Esophagus (tissue), 2 donors: ENCODE measurements at regions not wholly inside any gene's neighbourhood (a gene's known extent, or its start where the extent isn't known, plus 50 kb on each side); places are given as distances from the start of the nearest gene placed in this dataset.

Experiments
- H3K27ac ChIP-seq, 2 donors: one replicate each; pipeline ENCODE4 v1.5.1; 2013; ENCODE audit warnings: low read depth in 2 of 2, mild to moderate bottlenecking in 2 of 2, inconsistent platforms in 1 of 2, low read length in 1 of 2, moderate library complexity in 1 of 2
- H3K27me3 ChIP-seq, 2 donors: one replicate each; pipeline ENCODE4 v1.6.1; 2013; ENCODE audit warnings: low read length in 2 of 2, control low read depth in 1 of 2, mild to moderate bottlenecking in 1 of 2; ENCODE audit not compliant: insufficient read depth in 2 of 2, control insufficient read depth in 1 of 2
- H3K36me3 ChIP-seq, 2 donors: one replicate each; pipeline ENCODE4 v1.6.1; 2013; ENCODE audit warnings: low read length in 1 of 2; ENCODE audit not compliant: control insufficient read depth in 2 of 2, insufficient read depth in 2 of 2
- H3K4me1 ChIP-seq, 2 donors: one replicate each; pipeline ENCODE4 v1.6.1; 2013; ENCODE audit warnings: low read length in 1 of 2; ENCODE audit not compliant: control insufficient read depth in 2 of 2, insufficient read depth in 2 of 2
- H3K4me3 ChIP-seq, 2 donors: one replicate each; pipeline ENCODE4 v1.5.1; 2013; ENCODE audit warnings: low read length in 2 of 2, mild to moderate bottlenecking in 2 of 2, low read depth in 1 of 2, moderate library complexity in 1 of 2
- H3K9me3 ChIP-seq, 2 donors: one replicate each; pipeline ENCODE4 v1.6.1; 2013; ENCODE audit warnings: mild to moderate bottlenecking in 2 of 2, low read depth in 1 of 2, low read length in 1 of 2, moderate library complexity in 1 of 2; ENCODE audit not compliant: control insufficient read depth in 2 of 2, insufficient read depth in 1 of 2
- WGBS, 2 donors: extraction: QIAGEN DNeasy Blood & Tissue Kit; methylation state at CpG; one replicate each; pipeline ENCODE4 v1.1.7; 2013; 5-methylcytosine and 5-hydroxymethylcytosine counted together
- donor health status: healthy with polysubstance abuse.
- donor health status: Bipolar disorder and iron deficiency.

- Histone ChIP-seq H3K27ac (no peak overlapping the region), H3K4me1 (no peaks in the 10 kb centered on the region), H3K4me3 (no peak overlapping the region), H3K36me3 (no peaks in the 10 kb centered on the region), H3K27me3 (no peaks in the 10 kb centered on the region), H3K9me3 (no peaks in the 10 kb centered on the region)
- WGBS, 2 donors = 89 to 94% methylated on average over 5 of the region's 5 CpGs
Observed at GRCh38 chr15:95834028-95834804, 496.3 kb upstream of the NR2F2 start.

- Histone ChIP-seq H3K27me3 (no peaks in the 10 kb centered on the region), H3K36me3 (no peaks in the 10 kb centered on the region), H3K9me3 (no peaks in the 10 kb centered on the region), H3K4me3 (no peak overlapping the region), H3K27ac (no peak overlapping the region), H3K4me1 (no peaks in the 10 kb centered on the region)
- WGBS, 2 donors = 79 to 82% methylated on average over 1 of the region's 1 CpG
Observed at GRCh38 chr15:95836536-95836935, 494.0 kb upstream of the NR2F2 start.

DNA sequence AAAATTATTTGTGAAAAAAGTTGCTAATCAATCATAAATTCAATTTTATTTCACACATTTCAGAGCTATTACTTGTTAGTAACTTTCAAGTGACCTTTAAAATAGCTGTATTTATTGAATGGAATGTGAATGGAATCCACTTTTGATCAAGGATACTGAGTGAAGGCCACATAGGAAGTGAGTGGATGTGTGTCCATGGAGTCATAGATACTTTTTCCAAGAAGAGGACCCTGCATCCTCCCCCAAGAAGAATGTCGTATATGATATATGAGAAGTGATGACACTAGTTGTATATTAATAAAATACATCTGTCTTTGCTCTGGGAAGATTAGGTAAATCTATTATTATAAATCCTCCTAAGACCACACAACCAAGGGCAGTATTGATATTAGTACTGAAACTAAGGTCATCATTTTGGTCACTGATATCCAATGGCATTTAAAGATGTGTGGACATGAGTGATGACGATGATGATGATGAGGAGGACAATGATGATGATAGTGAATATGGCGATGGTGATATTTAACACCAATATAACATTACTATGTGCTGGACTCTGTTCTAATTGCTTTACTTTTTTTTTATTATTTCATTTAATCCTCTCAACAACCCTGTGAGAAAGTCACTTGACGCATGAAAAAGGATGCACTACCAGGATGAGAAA is 493.0 kb upstream of the NR2F2 start:
- H3K27me3 ChIP-seq = no peaks in the 10 kb centered on the region
- H3K4me3 ChIP-seq = no peak overlapping the region
- H3K9me3 ChIP-seq = no peaks in the 10 kb centered on the region
- no peaks in the 10 kb centered on the region for H3K36me3 ChIP-seq
- H3K4me1 ChIP-seq = no peaks in the 10 kb centered on the region
- no peak overlapping the region for H3K27ac ChIP-seq
- WGBS, 2 donors = 94 to 96% methylated on average over 4 of the region's 4 CpGs

DNA sequence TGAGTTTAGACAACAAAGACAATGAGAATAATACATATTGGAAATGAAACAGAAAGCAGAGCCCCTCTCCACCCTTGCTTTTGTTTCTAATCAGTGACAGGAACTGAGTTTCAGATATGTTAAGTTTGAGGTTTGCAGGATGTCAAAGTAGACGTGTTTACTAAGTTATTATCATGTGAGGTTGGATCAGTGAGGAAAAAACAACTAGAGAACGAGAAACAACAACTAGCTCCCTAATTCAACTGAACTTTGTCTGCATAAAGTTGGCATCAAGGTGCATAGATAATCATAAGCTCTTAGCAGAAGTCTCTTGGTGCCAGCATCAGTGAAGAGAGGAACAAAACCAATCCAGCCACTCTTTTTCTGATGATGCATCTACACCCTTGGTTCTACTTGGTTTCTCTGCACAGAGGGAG is 491.1 kb upstream of the NR2F2 start:
- Histone ChIP-seq H3K36me3 (no peaks in the 10 kb centered on the region), H3K4me1 (no peaks in the 10 kb centered on the region), H3K27ac (no peak overlapping the region), H3K9me3 (peaks cover 0 to 2% of the 10 kb centered on the region in 2 donors), H3K4me3 (no peak overlapping the region), H3K27me3 (no peaks in the 10 kb centered on the region)
- 38 to 48% methylated on average over 2 of the region's 2 CpGs for WGBS, 2 donors

DNA sequence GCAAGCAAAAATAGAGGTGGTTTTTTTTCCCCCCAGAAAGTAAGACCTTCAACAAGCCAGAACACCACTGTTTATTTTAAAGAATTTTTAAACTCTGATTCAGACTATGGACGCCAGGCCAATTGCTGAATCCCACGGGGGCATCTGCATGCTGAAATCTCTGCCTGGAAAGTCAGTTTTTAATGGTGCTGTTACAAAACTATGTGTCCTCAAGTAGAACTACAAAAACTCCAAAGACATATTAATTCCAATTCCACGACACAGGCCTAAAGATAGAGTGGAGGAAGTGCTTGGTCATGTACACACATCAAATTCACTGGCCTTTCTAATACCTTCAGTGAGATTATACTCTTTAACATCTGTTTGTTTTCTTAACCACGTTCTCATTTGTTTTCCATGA is 490.5 kb upstream of the NR2F2 start:
- WGBS, 2 donors = 51 to 55% methylated on average over 4 of the region's 4 CpGs
- Histone ChIP-seq H3K4me3 (no peak overlapping the region), H3K27ac (no peak overlapping the region), H3K9me3 (peaks cover 0 to 2% of the 10 kb centered on the region in 2 donors), H3K36me3 (no peaks in the 10 kb centered on the region), H3K4me1 (no peaks in the 10 kb centered on the region), H3K27me3 (no peaks in the 10 kb centered on the region)

GRCh38 chr15:95840855-95841254 is 489.6 kb upstream of the NR2F2 start:
- whole genome bisulfite sequencing, 2 donors = 94 to 95% methylated on average over 6 of the region's 6 CpGs
- Histone ChIP-seq H3K27ac (no peak overlapping the region), H3K4me3 (no peak overlapping the region), H3K4me1 (no peaks in the 10 kb centered on the region), H3K9me3 (peaks cover 0 to 2% of the 10 kb centered on the region in 2 donors), H3K27me3 (no peaks in the 10 kb centered on the region), H3K36me3 (no peaks in the 10 kb centered on the region)

DNA sequence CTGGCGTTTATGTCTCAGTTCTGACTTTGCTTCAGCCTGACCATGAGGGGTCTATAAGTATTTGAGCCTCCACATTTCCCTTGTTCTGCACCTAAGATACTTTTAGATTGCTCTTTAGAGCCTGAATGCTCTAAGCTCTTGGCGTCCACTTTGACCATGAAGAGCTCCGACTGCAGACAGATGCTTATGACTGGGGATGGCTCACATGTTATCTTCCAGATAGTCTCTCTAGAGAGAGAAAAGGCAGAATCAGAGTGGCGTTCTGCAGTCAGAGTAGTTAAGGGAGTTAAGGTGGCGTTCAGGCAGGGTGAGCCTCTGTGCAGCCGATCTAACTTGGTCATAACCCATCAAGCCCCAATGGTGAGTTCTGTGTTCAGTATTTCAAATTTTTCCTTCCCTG is 487.9 kb upstream of the NR2F2 start:
- Histone ChIP-seq H3K27me3 (no peaks in the 10 kb centered on the region), H3K36me3 (no peaks in the 10 kb centered on the region), H3K4me1 (no peaks in the 10 kb centered on the region), H3K4me3 (no peak overlapping the region), H3K27ac (no peak overlapping the region), H3K9me3 (peaks cover 0 to 2% of the 10 kb centered on the region in 2 donors)
- 91% methylated on average over 6 of the region's 6 CpGs for WGBS, 2 donors

DNA sequence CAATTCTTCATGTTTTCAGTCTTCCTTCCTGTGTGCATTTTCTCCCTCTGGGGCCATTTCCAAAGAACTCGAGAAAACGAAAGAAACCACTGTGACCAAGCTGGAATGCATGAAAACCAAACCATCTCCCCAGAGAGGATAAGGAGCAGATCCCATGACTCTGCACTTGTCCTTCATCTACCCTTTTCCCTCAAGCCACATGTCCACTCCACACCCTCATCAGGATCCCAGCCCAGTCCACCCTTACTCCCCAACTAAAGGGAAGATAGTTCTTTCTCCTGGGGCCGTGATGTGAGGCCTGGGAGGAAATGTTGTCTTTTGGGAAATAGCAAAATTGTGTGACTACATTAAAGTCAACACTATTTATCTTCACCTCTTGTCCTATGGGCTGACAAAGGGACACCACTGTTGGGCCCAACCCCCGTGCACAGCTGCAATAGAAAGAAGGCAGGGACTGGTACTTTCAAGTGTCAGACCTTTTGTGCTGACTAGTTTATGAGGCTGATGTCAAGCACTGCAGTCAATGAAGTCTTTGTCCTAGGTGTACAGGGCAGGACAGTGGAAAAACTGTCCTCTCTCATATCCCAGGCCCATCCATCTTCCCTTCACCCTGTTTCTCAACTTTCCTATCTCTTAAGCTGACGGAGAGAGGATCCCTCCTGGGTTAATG is 487.1 kb upstream of the NR2F2 start:
- Histone ChIP-seq H3K36me3 (no peaks in the 10 kb centered on the region), H3K4me3 (no peak overlapping the region), H3K27ac (no peak overlapping the region), H3K4me1 (no peaks in the 10 kb centered on the region), H3K9me3 (peaks cover 0 to 2% of the 10 kb centered on the region in 2 donors), H3K27me3 (no peaks in the 10 kb centered on the region)
- WGBS, 2 donors = 76 to 80% methylated on average over 5 of the region's 5 CpGs

DNA sequence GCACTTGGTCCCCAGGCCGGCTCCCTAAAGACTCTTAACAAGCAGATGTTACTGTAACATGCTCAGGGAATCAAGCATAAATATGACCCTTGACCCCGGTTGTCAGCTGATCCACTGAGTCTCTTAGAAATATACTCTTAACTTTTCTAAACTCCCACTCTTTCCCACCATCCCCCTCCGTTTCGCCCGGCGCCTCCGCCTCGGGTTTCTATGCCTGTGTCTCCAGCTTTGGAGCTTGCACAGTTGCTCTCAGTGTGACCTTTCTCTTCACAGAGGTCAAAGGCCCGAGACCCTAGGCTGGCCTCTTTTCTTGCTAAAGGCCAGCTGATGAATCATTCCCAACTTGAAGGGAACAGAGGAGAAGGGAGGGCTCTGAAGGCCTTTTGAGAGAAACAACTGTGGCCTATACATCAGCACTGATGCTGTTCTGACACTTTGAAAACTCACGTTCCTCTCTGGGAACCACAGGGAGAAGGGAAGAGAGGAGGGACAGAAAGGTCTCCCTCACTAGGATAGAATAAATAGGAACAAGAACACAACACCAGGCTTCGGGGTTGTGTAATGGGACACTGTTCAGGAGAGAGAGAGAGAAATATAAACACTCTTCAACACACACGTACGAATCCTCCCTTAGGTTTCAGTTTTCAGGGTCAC is 484.5 kb upstream of the NR2F2 start:
- H3K27ac ChIP-seq = no peak overlapping the region
- H3K4me1 ChIP-seq = no peaks in the 10 kb centered on the region
- no peak overlapping the region for H3K4me3 ChIP-seq
- WGBS, 2 donors = 67 to 74% methylated on average over 13 of the region's 13 CpGs
- H3K36me3 ChIP-seq = no peaks in the 10 kb centered on the region
- H3K9me3 ChIP-seq = peaks cover 0 to 2% of the 10 kb centered on the region in 2 donors
- H3K27me3 ChIP-seq = no peaks in the 10 kb centered on the region
